DND-41 (cell line): ENCODE measurements at regions not wholly inside any gene's neighbourhood (a gene's known extent, or its start where the extent isn't known, plus 50 kb on each side); places are given as distances from the start of the nearest gene placed in this dataset.

Source experiments
- ATAC-seq: fragments of 200-7000 bp; cut with Tn5 transposase; 3 replicates; pipeline ENCODE4 v1.9.1; 2021; ENCODE audit warnings: low read depth; ENCODE audit not compliant: insufficient read depth
- DNase-seq: peaks from one replicate; pipeline ENCODE4 v3.0.0-alpha.2; 2020
- H2AFZ ChIP-seq: 2 replicates; pipeline ENCODE4 v1.6.0; 2012; ENCODE audit warnings: low read depth, low read length
- H3K27ac ChIP-seq: 2 replicates; pipeline ENCODE4 v1.5.1; 2012; ENCODE audit warnings: low read length, inconsistent platforms
- H3K27me3 ChIP-seq: fragments of 200-600 bp; sonication (generic); 2 replicates; pipeline ENCODE4 v1.6.0; 2012; ENCODE audit warnings: low read length, mild to moderate bottlenecking, inconsistent platforms; ENCODE audit not compliant: insufficient read depth, poor library complexity
- H3K36me3 ChIP-seq: 2 replicates; pipeline ENCODE4 v1.5.1; 2012; ENCODE audit warnings: low read length, inconsistent platforms; ENCODE audit not compliant: insufficient read depth
- H3K4me1 ChIP-seq: 2 replicates; pipeline ENCODE4 v1.5.1; 2012; ENCODE audit warnings: mild to moderate bottlenecking, low read length; ENCODE audit not compliant: insufficient read depth
- H3K4me2 ChIP-seq: 2 replicates; pipeline ENCODE4 v1.6.0; 2012; ENCODE audit warnings: mild to moderate bottlenecking, moderate library complexity, low read length, inconsistent platforms; ENCODE audit not compliant: insufficient read depth
- H3K4me3 ChIP-seq, 2 experiments: fragments of 200-600 bp in 1 of 2; shearing (Covaris generic) in 1 of 2; 2 replicates each; pipeline ENCODE4 v1.5.1; 2012 to 2016; ENCODE audit warnings: inconsistent platforms in 2 of 2, low read length in 2 of 2, mild to moderate bottlenecking in 2 of 2, low read depth in 1 of 2, moderate library complexity in 1 of 2
- H3K79me2 ChIP-seq: 2 replicates; pipeline ENCODE4 v1.6.0; 2012; ENCODE audit warnings: low read length, inconsistent platforms; ENCODE audit not compliant: insufficient read depth
- H3K9ac ChIP-seq: 2 replicates; pipeline ENCODE4 v1.6.0; 2012; ENCODE audit warnings: low read depth, mild to moderate bottlenecking, inconsistent platforms, low read length, moderate library complexity
- H3K9me3 ChIP-seq: 2 replicates; pipeline ENCODE4 v1.5.1; 2012; ENCODE audit warnings: low read length, moderate library complexity, mild to moderate bottlenecking, inconsistent platforms; ENCODE audit not compliant: insufficient read depth, severe bottlenecking
- H4K20me1 ChIP-seq: 2 replicates; pipeline ENCODE4 v1.6.0; 2012; ENCODE audit warnings: low read length; ENCODE audit not compliant: insufficient read depth
- CTCF ChIP-seq: IDR thresholded peaks from 2 replicates; pipeline ENCODE4 v1.5.1; 2012; ENCODE audit warnings: borderline replicate concordance, low read length, moderate library complexity, mild to moderate bottlenecking; ENCODE audit not compliant: poor library complexity, severe bottlenecking; ENCODE audit errors: extremely low read depth
- EZH2 ChIP-seq: IDR thresholded peaks from 3 replicates; pipeline ENCODE4 v1.6.1; 2012; ENCODE audit warnings: borderline replicate concordance, low read depth, mild to moderate bottlenecking, moderate library complexity, low read length, inconsistent platforms; ENCODE audit not compliant: severe bottlenecking

GRCh38 chr9:121581786-121582600 lies 69.4 kb upstream of the DAB2IP start:
- no peaks in the 10 kb centered on the region for H3K4me1 ChIP-seq
- no peak for DNase-seq
- H3K27ac ChIP-seq = no peak overlapping the region
- H3K27me3 ChIP-seq = peaks cover 9% of the 10 kb centered on the region
- H3K9ac ChIP-seq = no peak overlapping the region
- TF ChIP-seq EZH2 = no peak
- no peak for TF ChIP-seq CTCF
- no peak for ATAC-seq
- H3K4me3 ChIP-seq = no peak overlapping the region
- H3K79me2 ChIP-seq = no peaks in the 10 kb centered on the region
- no peak overlapping the region for H2AFZ ChIP-seq
- H3K4me2 ChIP-seq = no peak overlapping the region
- H3K36me3 ChIP-seq = no peaks in the 10 kb centered on the region
- H3K9me3 ChIP-seq = no peaks in the 10 kb centered on the region
- no peaks in the 10 kb centered on the region for H4K20me1 ChIP-seq

- Histone ChIP-seq H3K4me3 (no peak overlapping the region), H3K36me3 (no peaks in the 10 kb centered on the region), H2AFZ (no peak overlapping the region), H3K27me3 (peaks cover 9% of the 10 kb centered on the region), H3K79me2 (no peaks in the 10 kb centered on the region), H3K9me3 (no peaks in the 10 kb centered on the region), H3K4me1 (no peaks in the 10 kb centered on the region), H3K27ac (no peak overlapping the region), H3K9ac (no peak overlapping the region), H3K4me2 (no peak overlapping the region), H4K20me1 (no peaks in the 10 kb centered on the region)
- TF ChIP-seq EZH2 (no peak), CTCF (no peak)
- no peak for ATAC-seq
- DNase-seq = no peak
Observed at GRCh38 chr9:121582641-121583040, 68.8 kb upstream of the DAB2IP start.

DNA sequence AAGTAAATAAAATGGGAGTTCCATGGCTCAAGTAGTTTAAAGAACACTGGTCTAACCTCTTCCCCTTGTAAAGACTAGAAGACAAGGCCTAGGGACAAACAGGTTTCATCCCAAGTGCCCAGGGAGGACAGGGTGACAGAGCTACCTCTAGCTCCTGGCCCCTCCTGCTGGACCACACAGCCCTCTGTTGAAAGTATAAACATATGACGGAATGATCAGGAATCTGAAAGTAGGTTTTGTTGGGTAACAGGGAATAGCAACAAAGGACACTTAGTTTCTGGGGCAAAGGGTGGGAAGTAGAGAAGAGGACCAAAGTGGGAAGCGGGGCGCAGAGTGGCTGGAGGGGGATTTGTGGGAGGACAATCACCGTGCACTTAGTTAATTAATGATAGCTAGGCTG lies 67.0 kb upstream of the DAB2IP start:
- Histone ChIP-seq H3K27me3 (peaks cover 9% of the 10 kb centered on the region), H3K79me2 (no peaks in the 10 kb centered on the region), H3K36me3 (no peaks in the 10 kb centered on the region), H3K9me3 (no peaks in the 10 kb centered on the region), H3K27ac (no peak overlapping the region), H3K9ac (no peak overlapping the region), H3K4me2 (no peak overlapping the region), H3K4me3 (no peak overlapping the region), H3K4me1 (no peaks in the 10 kb centered on the region), H2AFZ (no peak overlapping the region), H4K20me1 (no peaks in the 10 kb centered on the region)
- DNase-seq (no peak), ATAC-seq (no peak)
- TF ChIP-seq CTCF = no peak
- TF ChIP-seq EZH2 = no peak
